ENCODE measurements at regions not wholly inside any gene's neighbourhood (a gene's known extent, or its start where the extent isn't known, plus 50 kb on each side); places are given as distances from the start of the nearest gene placed in this dataset.

- TF ChIP-seq REST (IDR thresholded peaks at IDR 0.05; ENCODE audit: insufficient replicate concordance, low read depth) (no peak), GABPA (IDR thresholded peaks at IDR 0.05; ENCODE audit: low read depth) (no peak), POLR2AphosphoS5 (IDR thresholded peaks at IDR 0.05; ENCODE audit: low read depth) (no peak), SPI1 (IDR thresholded peaks at IDR 0.05; ENCODE audit: borderline replicate concordance, low read depth) (no peak)
- TF ChIP-seq, protein P1, sequence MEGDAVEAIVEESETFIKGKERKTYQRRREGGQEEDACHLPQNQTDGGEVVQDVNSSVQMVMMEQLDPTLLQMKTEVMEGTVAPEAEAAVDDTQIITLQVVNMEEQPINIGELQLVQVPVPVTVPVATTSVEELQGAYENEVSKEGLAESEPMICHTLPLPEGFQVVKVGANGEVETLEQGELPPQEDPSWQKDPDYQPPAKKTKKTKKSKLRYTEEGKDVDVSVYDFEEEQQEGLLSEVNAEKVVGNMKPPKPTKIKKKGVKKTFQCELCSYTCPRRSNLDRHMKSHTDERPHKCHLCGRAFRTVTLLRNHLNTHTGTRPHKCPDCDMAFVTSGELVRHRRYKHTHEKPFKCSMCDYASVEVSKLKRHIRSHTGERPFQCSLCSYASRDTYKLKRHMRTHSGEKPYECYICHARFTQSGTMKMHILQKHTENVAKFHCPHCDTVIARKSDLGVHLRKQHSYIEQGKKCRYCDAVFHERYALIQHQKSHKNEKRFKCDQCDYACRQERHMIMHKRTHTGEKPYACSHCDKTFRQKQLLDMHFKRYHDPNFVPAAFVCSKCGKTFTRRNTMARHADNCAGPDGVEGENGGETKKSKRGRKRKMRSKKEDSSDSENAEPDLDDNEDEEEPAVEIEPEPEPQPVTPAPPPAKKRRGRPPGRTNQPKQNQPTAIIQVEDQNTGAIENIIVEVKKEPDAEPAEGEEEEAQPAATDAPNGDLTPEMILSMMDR (IDR thresholded peaks at IDR 0.05; ENCODE audit: insufficient read depth, low read length): no peak
These were observed 95.2 kb upstream of the SEC14L1 start for GRCh38 chr17:77045441-77046041.

Measured in HL-60 (cell line).